OCI-LY7 (cell line): ENCODE measurements at regions not wholly inside any gene's neighbourhood (a gene's known extent, or its start where the extent isn't known, plus 50 kb on each side); places are given as distances from the start of the nearest gene placed in this dataset.

Source experiments
- CTCF ChIP-seq: fragments of 200-600 bp; sonication (generic); conservative IDR thresholded peaks from 2 replicates; pipeline ENCODE4 v1.5.1; 2014; ENCODE audit warnings: mild to moderate bottlenecking, antibody characterized with exemption, low read length, moderate library complexity, mixed read lengths
- EZH2phosphoT487 ChIP-seq: fragments of 200-600 bp; sonication (generic); IDR thresholded peaks from 2 replicates; pipeline ENCODE4 v1.6.1; 2018; ENCODE audit warnings: low read depth, borderline replicate concordance, mild to moderate bottlenecking, mixed run types, antibody characterized with exemption, low read length, moderate library complexity, mixed read lengths

GRCh38 chr2:83782122-83782521, 677.0 kb downstream of the SUCLG1 start:
- TF ChIP-seq CTCF (no peak), EZH2phosphoT487 (no peak)
